Liver (tissue), 8 donors: ENCODE measurements at regions not wholly inside any gene's neighbourhood (a gene's known extent, or its start where the extent isn't known, plus 50 kb on each side); places are given as distances from the start of the nearest gene placed in this dataset.

Source experiments
- DNase-seq: peaks from one replicate; pipeline ENCODE4 v3.0.0-alpha.2; 2017; ENCODE audit warnings: low spot score
- H3K27ac ChIP-seq, 2 donors: one replicate each; pipeline ENCODE4 v1.7.0; 2013; ENCODE audit warnings: inconsistent platforms in 2 of 2, low read length in 2 of 2, control low read depth in 1 of 2, low read depth in 1 of 2, mild to moderate bottlenecking in 1 of 2
- H3K27me3 ChIP-seq, 4 donors: one replicate each; pipeline versions ENCODE4 v1.6.1 to v1.7.0; 2013; ENCODE audit warnings: low read length in 3 of 4, inconsistent platforms in 1 of 4, mild to moderate bottlenecking in 1 of 4, moderate library complexity in 1 of 4; ENCODE audit not compliant: control insufficient read depth in 4 of 4, insufficient read depth in 4 of 4
- H3K36me3 ChIP-seq, 4 donors: one replicate each; pipeline versions ENCODE4 v1.6.1 to v1.7.0; 2013; ENCODE audit warnings: low read length in 3 of 4, mild to moderate bottlenecking in 3 of 4, low read depth in 1 of 4, moderate library complexity in 1 of 4; ENCODE audit not compliant: control insufficient read depth in 4 of 4, insufficient read depth in 3 of 4
- H3K4me1 ChIP-seq, 4 donors: one replicate each; pipeline versions ENCODE4 v1.6.1 to v1.7.0; 2013; ENCODE audit warnings: low read length in 3 of 4, mild to moderate bottlenecking in 3 of 4, moderate library complexity in 1 of 4; ENCODE audit not compliant: control insufficient read depth in 4 of 4, insufficient read depth in 4 of 4
- H3K4me3 ChIP-seq, 3 donors: one replicate each; pipeline versions ENCODE4 v1.6.1 to v1.7.0; 2013; ENCODE audit warnings: low read length in 3 of 3, control low read depth in 1 of 3, low read depth in 1 of 3, mild to moderate bottlenecking in 1 of 3
- H3K9ac ChIP-seq, 2 donors: one replicate each; pipeline ENCODE4 v1.7.0; 2013; ENCODE audit warnings: low read length in 2 of 2, mild to moderate bottlenecking in 2 of 2, moderate library complexity in 2 of 2, control low read depth in 1 of 2, low read depth in 1 of 2
- H3K9me3 ChIP-seq, 4 donors: one replicate each; pipeline versions ENCODE4 v1.6.1 to v1.7.0; 2013; ENCODE audit warnings: low read length in 3 of 4; ENCODE audit not compliant: control insufficient read depth in 4 of 4
- ATF3 ChIP-seq: IDR thresholded peaks from 2 replicates; pipeline ENCODE4 v1.6.1; 2016; ENCODE audit warnings: antibody characterized with exemption
- CTCF ChIP-seq: fragments of 150-350 bp; IDR thresholded peaks from 2 replicates; pipeline ENCODE4 v1.5.1; 2017; ENCODE audit warnings: improper control_type of control experiment, low read depth, low read length; ENCODE audit not compliant: missing input control
- EGR1 ChIP-seq, 2 donors: IDR thresholded peaks; 2 replicates each; pipeline ENCODE4 v1.6.1; 2016 to 2018; ENCODE audit warnings: antibody characterized with exemption in 2 of 2, low read depth in 2 of 2
- FOXA1 ChIP-seq: IDR thresholded peaks from 2 replicates; pipeline ENCODE4 v1.6.1; 2016; ENCODE audit warnings: antibody characterized with exemption
- FOXA2 ChIP-seq: IDR thresholded peaks from 2 replicates; pipeline ENCODE4 v1.6.1; 2016; ENCODE audit warnings: antibody characterized with exemption
- GABPA ChIP-seq, 2 donors: IDR thresholded peaks in 1 of 2; conservative IDR thresholded peaks in 1 of 2; 2 replicates each; pipeline ENCODE4 v1.6.1; 2016; ENCODE audit warnings: antibody characterized with exemption in 2 of 2, mild to moderate bottlenecking in 1 of 2, moderate library complexity in 1 of 2
- HNF4A ChIP-seq, 2 donors: conservative IDR thresholded peaks; 2 replicates each; pipeline ENCODE4 v1.6.1; 2016; ENCODE audit warnings: antibody characterized with exemption in 2 of 2, mild to moderate bottlenecking in 2 of 2
- HNF4G ChIP-seq: IDR thresholded peaks from 2 replicates; pipeline ENCODE4 v1.6.1; 2016; ENCODE audit warnings: antibody characterized with exemption
- JUND ChIP-seq, 2 donors: IDR thresholded peaks; 2 replicates each; pipeline ENCODE4 v1.6.1; 2016; ENCODE audit warnings: antibody characterized with exemption in 2 of 2
- MAX ChIP-seq: IDR thresholded peaks from 2 replicates; pipeline ENCODE4 v1.6.1; 2016; ENCODE audit warnings: antibody characterized with exemption
- NR2F2 ChIP-seq: IDR thresholded peaks from 2 replicates; pipeline ENCODE4 v1.6.1; 2016; ENCODE audit warnings: antibody characterized with exemption
- RAD21 ChIP-seq, 2 donors: IDR thresholded peaks; 2 replicates each; pipeline ENCODE4 v1.6.1; 2016; ENCODE audit warnings: antibody characterized with exemption in 2 of 2, mild to moderate bottlenecking in 2 of 2
- REST ChIP-seq: IDR thresholded peaks from 2 replicates; pipeline ENCODE4 v1.6.1; 2016; ENCODE audit warnings: antibody characterized with exemption, mild to moderate bottlenecking
- RXRA ChIP-seq, 2 donors: IDR thresholded peaks; 2 replicates each; pipeline ENCODE4 v1.6.1; 2017 to 2018; ENCODE audit warnings: antibody characterized with exemption in 2 of 2, mild to moderate bottlenecking in 1 of 2
- SP1 ChIP-seq: IDR thresholded peaks from 2 replicates; pipeline ENCODE4 v1.6.1; 2018; ENCODE audit warnings: antibody characterized with exemption, mild to moderate bottlenecking
- TAF1 ChIP-seq: conservative IDR thresholded peaks from 2 replicates; pipeline ENCODE4 v1.6.1; 2016; ENCODE audit warnings: antibody characterized with exemption, mild to moderate bottlenecking
- YY1 ChIP-seq: IDR thresholded peaks from 2 replicates; pipeline ENCODE4 v1.6.1; 2016; ENCODE audit warnings: antibody characterized with exemption, mild to moderate bottlenecking
- ZBTB33 ChIP-seq: IDR thresholded peaks from 2 replicates; pipeline ENCODE4 v1.6.1; 2016; ENCODE audit warnings: antibody characterized with exemption
- WGBS: extraction: QIAGEN DNeasy Blood & Tissue Kit; methylation state at CpG from one replicate; pipeline ENCODE4 v1.1.7; 2013; 5-methylcytosine and 5-hydroxymethylcytosine counted together
- donor health status: healthy.
- donor health status: healthy.
- donor health status: healthy.
- donor health status: healthy.
- donor health status: healthy.

GRCh38 chrX:98432413-98432812 is 1548.7 kb downstream of the RPA4 start:
- Histone ChIP-seq H3K4me1 (no peaks in the 10 kb centered on the region), H3K27me3 (peaks cover 0 to 2% (median 0%) of the 10 kb centered on the region in 4 donors), H3K9ac (no peak overlapping the region), H3K36me3 (no peaks in the 10 kb centered on the region), H3K4me3 (no peak overlapping the region), H3K27ac (no peak overlapping the region), H3K9me3 (no peaks in the 10 kb centered on the region)
- WGBS: 93% methylated on average over 1 of the region's 1 CpG
- no peak for DNase-seq
- no peak for TF ChIP-seq HNF4G
- TF ChIP-seq REST: no peak
- no peak for TF ChIP-seq HNF4A (conservative IDR thresholded peaks at IDR 0.05)
- no peak for TF ChIP-seq FOXA2
- TF ChIP-seq ZBTB33: no peak
- no peak for TF ChIP-seq SP1
- no peak for TF ChIP-seq JUND (IDR thresholded peaks at IDR 0.05)
- no peak for TF ChIP-seq RAD21 (IDR thresholded peaks at IDR 0.05)
- TF ChIP-seq RXRA (IDR thresholded peaks at IDR 0.05): no peak
- no peak for TF ChIP-seq GABPA (IDR thresholded peaks at IDR 0.05 in 1 of 2, conservative IDR thresholded peaks at IDR 0.05 in 1 of 2)
- no peak for TF ChIP-seq CTCF
- no peak for TF ChIP-seq EGR1 (IDR thresholded peaks at IDR 0.05; ENCODE audit: low read depth in 2 of 2)
- no peak for TF ChIP-seq FOXA1
- TF ChIP-seq NR2F2: no peak
- TF ChIP-seq MAX: no peak
- no peak for TF ChIP-seq ATF3
- no peak for TF ChIP-seq YY1
- no peak for TF ChIP-seq TAF1
